AG08395 (cell line): ENCODE measurements at regions not wholly inside any gene's neighbourhood (a gene's known extent, or its start where the extent isn't known, plus 50 kb on each side); places are given as distances from the start of the nearest gene placed in this dataset.
A peak's percentile ranks its signal among the peaks of the same experiment; 100 is the strongest.

Experiments used
- DNase-seq: peaks from one replicate; pipeline ENCODE4 v3.0.0; 2012; ENCODE audit warnings: mixed read lengths, low spot score

DNA sequence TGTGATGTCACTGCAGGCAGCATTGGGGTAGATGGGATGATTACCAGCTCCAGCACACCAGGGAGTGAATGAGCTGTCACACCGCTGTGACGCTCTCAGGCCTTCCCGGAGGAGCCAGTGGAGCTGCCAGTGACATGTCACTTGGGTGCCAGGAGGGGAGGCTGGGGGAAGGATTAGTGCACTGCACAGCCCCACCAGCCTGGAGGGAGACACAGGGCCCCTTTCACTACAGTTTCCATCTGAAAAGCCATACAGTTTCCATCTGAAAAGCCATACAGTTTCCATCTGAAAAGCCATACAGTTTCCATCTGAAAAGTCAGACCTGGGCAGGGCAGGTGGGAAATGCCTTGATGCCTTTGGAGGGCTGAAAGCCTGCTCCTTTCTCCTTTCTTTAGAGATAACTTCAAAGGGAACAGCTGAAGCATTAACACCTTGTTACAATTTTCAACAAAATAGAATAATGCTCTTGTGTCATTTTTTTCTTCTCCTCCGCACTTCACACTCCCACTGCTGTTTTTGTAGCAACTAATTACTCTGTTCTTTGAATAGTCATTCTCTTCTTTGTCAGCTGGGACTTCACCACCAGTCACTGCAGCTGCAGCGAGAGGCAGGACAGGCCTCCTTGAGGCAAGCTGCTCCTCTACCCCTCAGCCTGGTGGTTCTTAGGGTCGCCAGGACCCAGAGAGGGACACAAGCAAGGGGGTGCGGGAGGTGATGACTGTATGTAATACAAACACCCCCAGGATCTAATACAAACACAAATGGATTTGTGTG, 256.9 kb upstream of the RGS6 start:
- no peak for DNase-seq

DNA sequence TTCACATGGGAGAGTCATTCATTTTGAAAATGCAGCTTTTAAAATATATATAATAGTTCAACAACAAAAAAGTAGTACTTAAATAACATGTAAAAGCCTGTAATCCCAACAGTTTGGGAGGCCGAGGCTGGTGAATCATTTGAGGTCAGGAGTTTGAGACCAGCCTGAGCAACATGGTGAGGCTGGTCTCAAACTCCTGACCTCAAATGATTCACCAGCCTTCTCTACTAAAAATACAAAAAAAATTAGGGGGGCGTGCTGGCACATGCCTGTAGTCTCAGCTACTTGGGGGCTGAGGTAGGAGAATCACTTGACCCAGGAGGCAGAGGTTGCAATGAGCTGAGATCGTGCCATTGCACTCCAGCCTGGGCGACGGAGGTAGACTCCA, 256.3 kb upstream of the RGS6 start:
- DNase-seq: no peak

DNA sequence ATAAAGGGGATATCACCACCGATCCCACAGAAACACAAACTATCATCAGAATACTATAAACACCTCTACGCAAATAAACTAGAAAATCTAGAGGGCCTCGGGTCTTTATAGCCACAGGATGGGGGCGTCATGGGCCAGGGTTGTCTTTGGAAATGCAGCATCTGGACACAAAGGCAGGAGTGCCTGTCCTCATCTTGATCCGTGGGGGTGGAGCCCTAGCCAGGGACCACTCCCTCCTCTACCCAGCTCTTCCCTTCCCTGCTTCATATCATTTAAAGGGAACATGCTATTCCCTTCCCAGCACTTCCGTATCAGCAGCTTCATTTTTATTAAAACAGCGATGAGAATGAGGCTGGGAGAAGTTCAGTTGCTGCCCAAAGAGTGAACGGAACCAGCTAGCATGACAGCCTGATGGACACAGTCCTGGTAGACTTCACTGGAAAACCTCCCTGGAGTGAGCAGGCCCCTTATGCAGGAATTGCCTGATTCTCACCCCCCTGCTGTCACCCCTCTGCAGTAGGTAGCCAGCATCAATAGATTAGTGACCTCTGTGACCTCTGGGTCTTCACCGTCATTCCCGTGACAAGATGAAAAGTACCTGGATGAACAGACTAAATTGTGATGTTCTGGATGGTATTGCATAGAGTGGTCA, 251.4 kb upstream of the RGS6 start:
- DNase-seq: no peak

DNA sequence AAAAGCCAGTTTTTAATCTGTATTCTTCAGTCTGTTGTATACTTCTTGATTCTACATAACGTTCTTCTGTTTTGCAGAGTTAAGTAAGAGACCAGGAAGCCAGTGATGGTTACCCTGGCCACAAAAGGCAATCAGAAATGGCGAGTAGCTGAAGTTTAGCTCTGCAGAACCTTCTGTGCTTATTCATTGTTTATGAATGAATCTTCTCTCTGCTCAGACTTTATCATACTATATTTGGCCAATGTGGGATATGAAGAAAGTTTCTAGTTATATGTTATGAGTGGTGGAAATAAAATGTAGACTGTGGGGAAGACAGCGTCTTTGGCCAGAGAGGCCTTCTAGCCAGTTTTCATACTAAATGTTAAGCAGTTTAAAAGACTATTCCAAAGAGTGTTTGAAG, 249.9 kb upstream of the RGS6 start:
- no peak for DNase-seq

DNA sequence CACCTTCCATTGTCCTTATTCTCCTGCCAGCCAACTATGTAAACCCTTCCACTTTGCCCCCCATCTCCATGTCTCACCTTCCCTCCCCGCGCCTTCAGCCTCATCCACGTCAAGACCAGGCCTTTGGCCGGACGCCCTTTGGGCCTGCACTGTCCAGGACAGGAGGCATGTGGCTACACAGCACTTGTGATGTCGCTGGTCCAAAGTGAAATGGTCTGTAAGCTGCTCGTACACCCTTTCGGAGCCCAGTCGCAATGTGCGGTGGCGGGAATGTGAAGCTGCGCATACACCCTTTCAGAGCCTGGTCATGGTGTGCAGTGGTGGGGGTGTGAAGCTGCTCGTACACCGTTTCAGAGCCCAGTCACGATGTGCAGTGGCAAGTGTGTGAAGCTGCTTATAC, 247.9 kb upstream of the RGS6 start:
- DNase-seq: no peak

DNA sequence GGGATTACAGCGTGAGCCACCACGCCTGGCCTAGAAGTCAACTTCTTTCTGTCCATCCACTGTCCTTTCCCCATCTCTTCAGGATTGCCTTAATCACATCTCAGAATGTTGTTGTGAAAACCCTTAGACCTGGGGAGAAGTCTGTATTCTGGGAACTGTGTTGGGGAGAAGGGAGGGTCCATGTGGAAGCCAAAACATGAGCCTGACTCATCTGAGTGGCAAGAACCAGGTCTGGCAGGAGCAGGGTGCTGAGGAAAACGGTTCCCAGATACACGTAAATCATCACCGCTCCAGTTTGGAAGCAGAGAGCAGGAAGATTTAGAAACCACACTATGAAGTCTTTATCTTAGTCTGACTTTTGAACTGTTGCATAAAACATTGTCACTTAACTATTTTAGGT, 245.6 kb upstream of the RGS6 start:
- DNase-seq: peak; percentile 63

DNA sequence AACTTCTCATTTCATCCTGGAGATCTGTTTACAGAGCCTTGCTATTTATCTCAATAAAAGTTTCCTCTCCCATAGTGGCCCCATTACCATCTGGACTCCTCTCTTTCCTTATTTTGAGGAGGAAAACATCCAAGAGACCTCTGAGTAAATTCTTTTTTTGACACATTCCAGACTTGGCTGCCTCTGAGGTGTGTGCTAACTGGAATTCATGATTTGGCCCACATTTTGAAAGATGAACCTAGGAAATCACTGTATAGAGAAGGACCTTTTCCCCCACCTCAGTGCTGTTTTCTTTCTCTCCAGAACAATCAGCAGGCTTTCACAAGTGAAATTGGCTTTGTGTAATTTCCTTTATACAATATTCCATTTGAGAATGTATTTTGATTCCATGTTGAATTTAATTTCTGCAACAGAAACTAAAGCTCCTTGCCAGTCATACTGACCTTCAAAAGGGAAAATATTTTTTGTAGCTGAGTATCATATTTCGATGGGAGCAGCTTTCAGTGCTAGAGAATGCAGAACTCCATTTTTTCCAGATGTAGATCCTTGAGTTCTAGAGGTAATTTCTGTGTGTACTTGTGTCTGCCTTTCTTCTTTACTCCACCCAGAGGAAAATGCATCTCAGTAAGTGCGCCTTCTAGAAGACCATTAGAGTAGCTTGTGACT, 244.9 kb upstream of the RGS6 start:
- DNase-seq: peak; percentile 20

DNA sequence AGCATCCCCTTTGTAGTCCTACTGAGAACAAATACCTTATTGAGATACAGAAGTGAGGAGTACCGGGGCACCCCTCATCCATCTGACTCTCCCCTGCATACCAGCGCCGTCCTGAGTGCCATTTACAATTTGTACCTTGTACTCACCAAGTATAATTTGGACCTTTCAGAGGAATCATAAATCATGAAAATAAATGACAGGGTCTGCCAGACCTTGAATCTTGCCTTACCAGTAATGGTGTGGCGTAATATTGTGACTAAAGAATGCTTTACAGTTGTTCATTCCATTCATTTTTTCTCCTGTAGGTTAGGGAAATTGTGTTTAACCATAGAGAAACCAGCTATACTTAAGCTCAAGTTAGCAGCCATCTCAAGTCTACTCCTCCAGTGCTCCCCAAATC, 243.7 kb upstream of the RGS6 start:
- DNase-seq: no peak

DNA sequence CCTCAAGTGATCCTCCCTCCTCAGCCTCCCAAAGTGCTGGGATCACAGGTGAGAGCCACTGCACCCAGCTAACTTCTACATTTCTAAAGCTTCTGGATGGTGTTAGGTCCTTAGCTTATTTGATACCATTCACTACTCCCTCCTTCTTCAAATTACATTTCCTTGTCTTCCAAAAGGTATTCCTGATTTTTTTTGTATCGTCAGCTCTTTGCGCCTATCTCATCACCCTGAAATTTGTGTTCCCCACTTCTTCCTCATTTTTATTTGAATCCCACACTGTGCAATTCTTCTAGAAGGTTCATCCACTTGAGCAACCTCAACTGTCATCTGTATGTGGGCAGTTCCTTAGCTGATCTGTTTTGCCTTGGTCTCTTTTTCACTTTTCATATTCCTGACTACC, 241.8 kb upstream of the RGS6 start:
- no peak for DNase-seq

DNA sequence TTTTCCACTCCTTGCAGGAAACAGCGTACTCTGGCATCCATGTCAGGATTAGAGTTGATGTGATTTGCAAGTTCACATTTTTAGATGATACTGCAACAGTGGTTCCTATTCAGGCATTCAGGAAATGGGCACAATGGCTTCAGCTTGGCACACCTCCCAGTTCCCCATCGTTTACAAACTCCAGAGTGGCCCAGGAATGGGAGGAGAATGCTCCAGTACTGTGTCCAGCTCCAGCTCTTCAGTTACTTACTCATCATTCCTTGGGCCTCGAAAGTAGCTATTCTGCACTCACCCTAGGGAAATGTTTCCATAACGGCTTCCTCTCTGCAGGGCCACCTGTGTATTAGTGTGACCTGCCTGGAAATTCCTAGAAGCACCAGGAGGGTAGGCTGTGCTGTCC, 239.7 kb upstream of the RGS6 start:
- peak; percentile 57 for DNase-seq

DNA sequence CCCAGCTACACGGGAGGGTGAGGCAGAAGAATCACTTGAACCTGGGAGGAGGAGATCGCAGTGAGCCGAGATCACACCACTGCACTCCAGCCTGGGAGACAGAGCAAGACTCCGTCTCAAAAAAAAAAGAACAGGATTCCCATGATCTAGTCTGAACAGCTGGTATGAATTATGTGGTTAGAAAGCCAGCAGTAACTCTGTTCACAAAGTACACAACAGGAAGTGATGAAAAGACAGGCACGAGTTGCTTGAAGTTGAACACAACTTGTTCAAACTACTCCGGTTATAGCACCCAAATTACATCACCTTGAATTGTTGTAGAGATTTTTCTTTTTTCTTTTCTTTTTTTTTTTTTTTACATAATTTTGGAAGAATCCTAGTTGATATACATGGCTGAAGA, 238.8 kb upstream of the RGS6 start:
- DNase-seq: peak; percentile 81

DNA sequence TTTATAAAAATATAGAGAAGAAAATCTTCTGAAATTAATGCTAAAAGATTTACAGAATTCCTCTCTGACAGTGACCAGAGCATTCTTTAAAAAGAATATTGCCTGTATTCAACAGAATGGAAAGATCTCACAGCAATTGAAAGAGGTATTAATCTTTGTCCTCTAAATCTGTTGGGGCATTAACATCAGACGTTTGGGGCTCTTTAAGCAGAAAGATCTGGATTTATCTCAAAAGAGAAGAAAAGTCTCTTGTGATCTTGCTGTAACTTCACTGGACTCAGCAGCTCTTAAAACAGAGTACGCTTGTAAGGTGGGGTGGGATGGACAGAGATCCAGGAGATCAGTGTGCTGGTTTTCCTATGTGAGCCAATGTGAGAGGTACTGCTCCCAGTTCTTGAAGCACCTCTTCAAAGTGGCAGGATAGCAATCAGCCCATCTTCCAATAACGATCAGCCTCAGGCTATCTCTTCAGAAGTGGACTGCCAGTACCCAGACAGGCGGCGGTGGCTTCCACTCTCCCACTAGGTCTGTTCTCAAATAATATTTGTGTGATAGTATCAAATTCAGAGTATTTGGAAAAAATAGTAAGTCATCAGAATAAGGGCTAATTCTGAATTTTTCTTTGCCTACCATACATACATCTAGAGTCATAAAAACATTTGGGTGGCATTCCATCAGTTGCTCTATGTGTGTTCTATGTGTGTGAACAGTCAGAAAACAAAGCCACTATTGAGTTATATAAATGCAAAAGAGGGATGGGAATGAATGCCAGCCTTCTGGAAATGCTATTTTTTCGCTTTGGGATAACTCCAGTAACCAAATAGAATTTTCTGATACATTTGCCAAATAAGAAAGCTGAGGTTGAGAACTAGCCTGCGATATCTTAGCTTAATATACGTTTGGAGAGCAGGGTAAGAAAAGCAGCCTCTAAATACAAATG, 237.4 kb upstream of the RGS6 start:
- DNase-seq: no peak

DNA sequence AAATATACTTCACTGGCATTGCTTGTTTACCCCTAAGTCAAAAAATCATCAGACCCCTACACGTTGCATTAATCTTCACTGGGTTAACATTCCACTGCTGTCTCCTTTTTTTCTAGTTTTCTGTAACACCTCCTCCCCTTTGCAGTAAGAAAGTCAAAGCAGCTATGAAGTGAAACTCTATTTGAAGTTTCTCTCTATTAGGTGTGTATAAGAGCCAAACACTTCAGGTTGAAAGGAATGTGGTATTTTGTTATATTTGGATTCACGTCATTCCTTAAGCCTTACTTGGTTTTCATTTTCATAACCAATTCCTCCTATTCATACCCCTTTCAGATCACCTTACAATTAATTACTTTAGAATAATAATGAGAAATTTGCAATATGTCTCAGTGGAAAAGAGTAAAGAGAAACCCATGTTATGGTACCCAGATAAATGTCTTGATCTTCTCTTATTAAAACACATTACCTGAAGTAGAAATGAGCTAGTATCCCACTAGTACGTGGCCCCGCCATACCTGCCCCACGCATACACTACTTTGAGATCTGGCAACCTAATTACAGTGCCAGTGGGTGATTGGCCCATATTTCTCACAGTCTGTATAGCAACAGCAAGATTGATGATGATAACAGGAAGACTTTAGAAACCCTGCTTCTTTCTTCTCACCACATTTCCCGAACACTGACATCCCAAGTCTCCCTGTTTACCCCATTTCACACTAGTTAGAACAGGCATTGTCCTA, 236.4 kb upstream of the RGS6 start:
- no peak for DNase-seq

DNA sequence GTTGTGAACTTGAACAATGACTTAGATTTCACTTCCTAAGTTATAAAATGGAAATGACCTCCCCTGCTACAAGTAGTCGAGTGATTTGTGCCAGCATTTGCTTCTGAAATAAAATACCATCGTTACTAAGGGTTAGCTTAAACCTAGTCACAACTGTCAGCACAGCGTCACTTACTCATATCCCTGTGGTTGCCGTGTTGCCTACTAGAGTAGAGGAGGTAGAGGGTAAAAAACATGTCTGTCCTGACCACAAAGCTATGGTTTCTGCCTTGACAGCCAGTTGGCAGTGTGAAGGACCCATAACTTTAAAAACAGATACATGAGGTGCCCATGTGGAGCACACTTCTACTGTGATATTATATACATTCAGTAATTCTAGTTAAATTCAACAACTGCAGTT, 234.2 kb upstream of the RGS6 start:
- DNase-seq: no peak

DNA sequence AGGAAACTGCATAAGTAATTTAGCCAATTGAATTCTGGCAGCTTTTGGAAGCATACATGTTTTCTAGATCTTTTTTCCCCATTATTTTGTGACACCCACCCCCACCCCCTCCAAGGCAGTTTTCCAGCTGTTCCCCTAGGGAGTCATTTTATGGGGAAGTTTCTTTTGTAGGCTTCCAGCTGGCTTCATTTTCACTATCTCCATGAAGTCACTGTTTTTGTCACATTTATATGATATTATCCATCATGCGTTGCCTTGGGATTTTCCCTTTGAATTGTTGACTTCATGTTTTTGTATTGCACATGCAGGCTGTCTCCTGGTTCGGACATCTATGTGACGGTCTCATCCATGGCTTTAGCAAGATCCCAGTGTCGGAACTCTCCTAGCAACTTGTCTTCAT, 233.6 kb upstream of the RGS6 start:
- no peak for DNase-seq

DNA sequence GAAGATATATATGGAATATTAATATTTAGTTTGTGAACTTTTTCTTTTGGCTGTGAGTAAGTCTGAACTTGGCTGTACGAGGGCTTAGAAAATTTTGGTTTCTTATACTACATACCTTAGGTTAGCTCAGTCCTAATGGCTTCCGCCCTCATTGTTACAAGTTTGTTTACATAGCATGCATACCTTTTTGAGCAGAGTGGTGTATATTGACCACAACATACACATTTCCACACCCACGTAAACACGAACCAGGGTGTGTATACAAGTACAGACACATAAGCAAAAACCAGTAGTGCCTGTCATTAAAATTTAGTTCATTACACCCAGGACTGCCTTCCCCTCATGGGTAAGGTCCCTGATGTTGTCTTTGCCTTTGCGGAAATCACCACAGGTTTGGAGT, 230.2 kb upstream of the RGS6 start:
- no peak for DNase-seq

DNA sequence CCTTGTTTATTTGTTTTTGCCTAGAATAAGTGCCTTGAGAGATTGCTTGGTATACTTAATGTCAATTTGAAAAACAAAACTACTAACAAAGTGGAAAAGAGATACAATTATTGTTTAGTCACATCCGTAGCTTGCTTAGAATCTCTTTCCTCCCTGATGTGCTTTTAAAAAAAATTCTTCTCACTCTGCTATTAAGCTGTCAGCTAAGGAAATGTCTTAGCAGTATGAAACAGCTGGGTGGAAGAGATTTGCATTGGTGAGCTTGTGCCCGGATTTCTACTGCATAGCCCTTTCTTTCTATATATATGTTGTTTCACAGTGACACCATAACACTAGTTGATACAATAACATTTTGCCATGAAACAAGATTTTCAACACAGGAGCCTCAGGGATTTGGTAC, 229.4 kb upstream of the RGS6 start:
- DNase-seq: no peak

DNA sequence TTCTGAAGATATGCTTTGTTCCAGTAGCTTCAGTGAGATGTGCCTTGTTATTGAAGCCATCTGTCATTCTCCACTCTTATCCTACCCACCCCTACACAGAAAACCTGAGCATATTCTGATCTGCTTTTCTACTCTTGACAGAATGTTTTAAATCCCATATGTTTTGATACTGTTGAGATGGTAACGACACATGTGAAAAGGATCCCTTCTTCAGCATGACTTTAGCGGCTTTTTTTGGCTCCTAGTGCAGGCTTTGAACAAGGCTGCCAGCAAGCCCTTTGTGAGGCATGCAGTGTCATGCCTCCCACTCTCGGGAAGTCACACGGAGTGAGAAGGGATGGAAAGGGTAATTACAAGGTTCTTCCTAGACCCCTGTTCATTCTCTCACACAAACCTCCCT, 228.8 kb upstream of the RGS6 start:
- peak; percentile 76 for DNase-seq

DNA sequence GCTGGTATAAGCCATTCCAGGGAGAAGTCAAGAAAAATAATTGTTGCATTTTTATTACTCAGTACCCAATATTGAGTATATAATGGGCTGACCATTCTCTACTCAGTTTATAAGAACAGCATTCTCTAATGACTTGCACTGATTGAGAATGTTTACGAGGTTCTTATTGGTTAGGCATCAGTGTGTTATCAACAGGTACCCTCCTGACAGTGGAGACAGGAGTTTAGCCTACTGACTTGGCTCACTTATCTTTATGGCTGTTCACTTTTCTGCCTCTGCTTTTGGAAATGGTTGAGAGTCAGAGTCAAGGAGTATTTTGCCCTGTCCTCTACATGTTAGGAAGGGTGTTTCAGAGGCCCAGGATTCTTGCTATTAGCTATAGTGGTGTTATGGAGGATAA, 228.0 kb upstream of the RGS6 start:
- DNase-seq: no peak

DNA sequence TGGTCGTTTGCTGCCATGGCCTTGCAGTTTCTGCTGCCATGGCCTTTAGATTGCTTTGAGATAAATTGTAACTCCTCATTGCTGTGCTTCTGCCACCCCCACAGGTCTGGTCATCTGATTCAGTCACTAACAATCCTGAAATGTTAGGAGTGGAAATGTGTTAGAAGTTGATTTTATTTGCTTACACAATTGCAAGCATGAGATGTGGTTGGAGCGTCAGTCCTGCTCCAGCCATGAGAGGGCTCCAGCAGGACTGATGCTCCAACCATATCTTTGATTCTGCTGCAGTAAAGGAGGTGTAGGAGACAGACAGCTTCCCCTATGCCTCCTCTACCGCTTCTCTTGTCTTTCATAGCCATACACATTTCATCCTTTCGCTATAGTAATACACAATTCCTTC, 226.8 kb upstream of the RGS6 start:
- no peak for DNase-seq

DNA sequence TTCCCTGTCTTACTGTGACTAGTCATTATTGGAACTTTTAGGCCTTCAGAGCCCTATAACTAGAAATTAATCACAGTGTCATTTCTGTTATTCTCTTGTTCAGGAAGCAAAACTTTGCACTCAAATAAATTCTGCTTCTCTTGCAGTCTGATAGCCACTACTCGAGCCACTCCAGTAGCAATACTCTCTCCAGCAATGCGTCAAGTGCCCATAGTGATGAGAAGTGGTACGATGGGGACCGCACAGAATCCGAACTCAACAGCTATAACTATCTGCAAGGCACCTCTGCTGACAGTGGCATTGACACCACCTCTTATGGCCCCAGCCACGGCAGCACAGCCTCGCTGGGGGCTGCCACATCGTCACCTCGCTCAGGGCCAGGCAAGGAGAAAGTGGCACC, 223.2 kb upstream of the RGS6 start:
- DNase-seq: no peak

DNA sequence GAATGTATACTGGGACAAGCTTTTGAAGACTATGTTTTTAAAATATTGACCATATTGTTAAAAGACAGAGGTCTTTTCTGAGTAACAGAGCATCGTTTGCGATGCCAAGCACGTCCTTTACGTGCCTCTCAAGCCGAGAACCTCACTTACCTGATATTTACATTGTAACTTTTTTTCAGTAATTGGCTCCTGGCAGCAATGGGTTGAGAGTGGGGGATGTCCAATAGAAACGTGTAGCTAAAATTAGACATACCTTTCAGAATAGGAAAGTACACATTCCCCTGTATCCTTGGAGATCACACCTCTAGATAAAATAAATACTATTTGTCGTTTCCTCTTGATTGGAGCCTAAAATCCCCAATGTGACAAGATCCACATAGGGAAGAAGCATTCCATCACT, 222.2 kb upstream of the RGS6 start:
- DNase-seq: no peak
